Endodermal cell (in vitro differentiated cells): ENCODE measurements at regions not wholly inside any gene's neighbourhood (a gene's known extent, or its start where the extent isn't known, plus 50 kb on each side); places are given as distances from the start of the nearest gene placed in this dataset.

Experiments used
- DNase-seq: peaks from one replicate; pipeline ENCODE4 v3.0.0-alpha.2; 2017
- H3K27ac ChIP-seq: 2 replicates; pipeline ENCODE4 v1.5.1; 2013; ENCODE audit warnings: mild to moderate bottlenecking, low read depth, low read length, moderate library complexity
- H3K27me3 ChIP-seq: 2 replicates; pipeline ENCODE4 v1.6.1; 2013; ENCODE audit warnings: mild to moderate bottlenecking, low read length, moderate library complexity; ENCODE audit not compliant: insufficient read depth, control insufficient read depth, poor library complexity, severe bottlenecking
- H3K36me3 ChIP-seq: 2 replicates; pipeline ENCODE4 v1.7.0; 2013; ENCODE audit warnings: mild to moderate bottlenecking, low read length, moderate library complexity; ENCODE audit not compliant: control insufficient read depth, insufficient read depth
- H3K4me1 ChIP-seq: one replicate; pipeline ENCODE4 v1.7.0; 2013; ENCODE audit warnings: low read length; ENCODE audit not compliant: control insufficient read depth, insufficient read depth
- H3K4me3 ChIP-seq: 2 replicates; pipeline ENCODE4 v1.5.1; 2013; ENCODE audit warnings: mild to moderate bottlenecking, low read length, moderate library complexity
- H3K9ac ChIP-seq: 2 replicates; pipeline ENCODE4 v1.6.1; 2013; ENCODE audit warnings: mild to moderate bottlenecking, low read length, moderate library complexity; ENCODE audit not compliant: poor library complexity, severe bottlenecking; ENCODE audit errors: extremely low read depth
- H3K9me3 ChIP-seq: 2 replicates; pipeline ENCODE4 v1.6.1; 2013; ENCODE audit warnings: mild to moderate bottlenecking, low read length, moderate library complexity; ENCODE audit not compliant: control insufficient read depth
- H3K27ac Mint-ChIP-seq: 2 replicates; pipeline ENCODE4 v1.8.0; 2020; ENCODE audit warnings: mixed read lengths
- H3K27me3 Mint-ChIP-seq: 2 replicates; pipeline ENCODE4 v1.8.0; 2021; ENCODE audit warnings: mild to moderate bottlenecking, mixed read lengths; ENCODE audit not compliant: insufficient read depth
- H3K36me3 Mint-ChIP-seq: 2 replicates; pipeline ENCODE4 v1.8.0; 2020; ENCODE audit warnings: low read depth, mixed read lengths
- H3K4me1 Mint-ChIP-seq: 2 replicates; pipeline ENCODE4 v1.8.0; 2020; ENCODE audit warnings: mixed read lengths
- H3K4me3 Mint-ChIP-seq: 2 replicates; pipeline ENCODE4 v1.8.0; 2020; ENCODE audit warnings: mild to moderate bottlenecking, moderate library complexity, mixed read lengths
- H3K9me3 Mint-ChIP-seq: 2 replicates; pipeline ENCODE4 v1.8.0; 2020; ENCODE audit warnings: mild to moderate bottlenecking, mixed read lengths
- WGBS, 2 experiments: methylation state at CpG; one replicate each; pipeline versions ENCODE4 v1.1.5 to v1.1.7; 2013; ENCODE audit warnings: missing lambda C conversion rate in 2 of 2, mixed read lengths in 1 of 2; ENCODE audit not compliant: insufficient coverage in 1 of 2, insufficient read length in 1 of 2; 5-methylcytosine and 5-hydroxymethylcytosine counted together
- TF ChIP-seq, protein P1 (sequence below): fragments of 200-600 bp; sonication (generic); conservative IDR thresholded peaks from 2 replicates; pipeline ENCODE4 v1.5.0; 2021; ENCODE audit warnings: antibody characterized with exemption, mild to moderate bottlenecking

DNA sequence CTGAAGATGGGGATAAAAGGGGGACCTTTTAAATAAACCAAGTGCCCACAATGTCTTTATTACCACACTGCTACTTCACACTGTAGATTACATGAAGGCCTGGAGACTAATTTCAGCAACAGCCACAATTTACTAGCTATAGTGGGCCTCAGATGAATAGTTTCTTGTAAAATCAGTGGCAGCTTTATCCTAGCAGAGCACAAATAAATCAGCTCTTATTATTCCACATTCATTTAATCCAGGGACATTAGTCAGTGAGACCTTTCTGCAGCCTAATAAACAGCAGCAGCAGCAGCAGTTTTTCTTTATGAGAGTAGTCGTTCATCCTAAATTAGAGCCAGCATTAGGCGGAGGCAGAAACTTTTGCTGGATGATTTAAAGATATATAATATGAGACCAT, 542.3 kb downstream of the PSAT1 start:
- Histone ChIP-seq H3K27ac (no peak overlapping the region), H3K9ac (no peak overlapping the region), H3K27me3 (no peaks in the 10 kb centered on the region), H3K4me1 (no peaks in the 10 kb centered on the region), H3K36me3 (no peaks in the 10 kb centered on the region), H3K4me3 (no peak overlapping the region), H3K9me3 (peaks cover 13% of the 10 kb centered on the region)
- DNase-seq, result no peak
- Mint-ChIP-seq H3K9me3 (peaks cover 15% of the 10 kb centered on the region), H3K27ac (no peak overlapping the region), H3K36me3 (no peaks in the 10 kb centered on the region), H3K4me1 (no peaks in the 10 kb centered on the region), H3K4me3 (no peak overlapping the region), H3K27me3 (no peaks in the 10 kb centered on the region)
- 92 to 100% methylated on average over 2 of the region's 2 CpGs for WGBS, 2 experiments
- TF ChIP-seq, protein P1, sequence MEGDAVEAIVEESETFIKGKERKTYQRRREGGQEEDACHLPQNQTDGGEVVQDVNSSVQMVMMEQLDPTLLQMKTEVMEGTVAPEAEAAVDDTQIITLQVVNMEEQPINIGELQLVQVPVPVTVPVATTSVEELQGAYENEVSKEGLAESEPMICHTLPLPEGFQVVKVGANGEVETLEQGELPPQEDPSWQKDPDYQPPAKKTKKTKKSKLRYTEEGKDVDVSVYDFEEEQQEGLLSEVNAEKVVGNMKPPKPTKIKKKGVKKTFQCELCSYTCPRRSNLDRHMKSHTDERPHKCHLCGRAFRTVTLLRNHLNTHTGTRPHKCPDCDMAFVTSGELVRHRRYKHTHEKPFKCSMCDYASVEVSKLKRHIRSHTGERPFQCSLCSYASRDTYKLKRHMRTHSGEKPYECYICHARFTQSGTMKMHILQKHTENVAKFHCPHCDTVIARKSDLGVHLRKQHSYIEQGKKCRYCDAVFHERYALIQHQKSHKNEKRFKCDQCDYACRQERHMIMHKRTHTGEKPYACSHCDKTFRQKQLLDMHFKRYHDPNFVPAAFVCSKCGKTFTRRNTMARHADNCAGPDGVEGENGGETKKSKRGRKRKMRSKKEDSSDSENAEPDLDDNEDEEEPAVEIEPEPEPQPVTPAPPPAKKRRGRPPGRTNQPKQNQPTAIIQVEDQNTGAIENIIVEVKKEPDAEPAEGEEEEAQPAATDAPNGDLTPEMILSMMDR, result no peak

DNA sequence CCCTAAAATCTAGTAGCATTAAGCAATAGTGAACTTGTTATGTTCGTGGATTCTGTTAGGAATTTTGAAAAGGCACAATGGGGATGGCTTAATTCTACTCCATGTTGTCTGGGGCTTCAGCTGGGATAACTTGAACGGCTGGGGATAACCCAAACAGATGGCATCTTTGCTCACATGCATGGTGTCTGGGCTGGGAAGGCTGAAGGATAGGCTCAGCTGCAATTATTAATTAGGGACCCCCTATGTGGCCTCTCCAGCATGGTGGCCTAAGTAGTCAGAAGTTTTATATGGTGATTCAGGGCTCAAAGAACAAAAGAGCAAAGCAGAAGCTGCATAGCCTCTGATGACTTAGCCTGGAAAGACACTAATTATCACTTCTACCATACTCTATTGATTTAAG, 551.1 kb downstream of the PSAT1 start:
- Histone ChIP-seq H3K4me1 (no peaks in the 10 kb centered on the region), H3K9ac (no peak overlapping the region), H3K9me3 (peaks cover 14% of the 10 kb centered on the region), H3K4me3 (no peak overlapping the region), H3K36me3 (no peaks in the 10 kb centered on the region), H3K27ac (no peak overlapping the region), H3K27me3 (no peaks in the 10 kb centered on the region)
- TF ChIP-seq, protein P1, result no peak
- no peak for DNase-seq
- H3K27me3 Mint-ChIP-seq, result no peaks in the 10 kb centered on the region
- H3K27ac Mint-ChIP-seq, result no peak overlapping the region
- H3K36me3 Mint-ChIP-seq, result no peaks in the 10 kb centered on the region
- H3K4me1 Mint-ChIP-seq, result peaks cover 19% of the 10 kb centered on the region
- H3K4me3 Mint-ChIP-seq, result no peak overlapping the region
- H3K9me3 Mint-ChIP-seq, result peaks cover 16% of the 10 kb centered on the region
- 86 to 89% methylated on average over 1 to 2 of the region's 2 CpGs for WGBS, 2 experiments

DNA sequence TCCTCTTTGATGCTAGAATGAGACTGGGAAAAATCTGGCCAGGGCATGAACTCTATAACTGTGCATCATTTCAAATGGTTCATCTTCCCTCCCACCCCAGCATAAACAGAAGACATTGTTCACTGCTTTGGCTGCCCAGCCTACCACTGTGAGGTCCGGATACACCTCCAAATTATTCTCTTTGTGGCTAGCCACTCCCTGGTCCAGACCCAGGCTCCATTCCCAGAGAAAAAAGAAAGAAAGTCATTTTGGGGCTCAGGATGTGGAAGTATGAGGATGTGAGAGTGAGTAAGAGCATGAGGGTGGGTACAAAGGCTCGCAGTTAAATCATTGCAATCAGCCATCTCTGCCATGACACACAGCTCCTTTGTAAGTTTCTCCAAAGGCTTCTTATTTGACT, 559.2 kb downstream of the PSAT1 start:
- H3K9me3 Mint-ChIP-seq, result no peaks in the 10 kb centered on the region
- no peak overlapping the region for H3K4me3 Mint-ChIP-seq
- Histone ChIP-seq H3K27ac (no peak overlapping the region), H3K9ac (no peak overlapping the region), H3K27me3 (no peaks in the 10 kb centered on the region), H3K4me1 (peaks cover 4% of the 10 kb centered on the region), H3K9me3 (no peaks in the 10 kb centered on the region), H3K36me3 (no peaks in the 10 kb centered on the region), H3K4me3 (no peak overlapping the region)
- peaks cover 37% of the 10 kb centered on the region for H3K4me1 Mint-ChIP-seq
- 91% methylated on average over 2 of the region's 2 CpGs; no CpG with 5 or more reads in 1 of the 2 experiments for WGBS, 2 experiments
- no peaks in the 10 kb centered on the region for H3K36me3 Mint-ChIP-seq
- no peak overlapping the region for H3K27ac Mint-ChIP-seq
- no peaks in the 10 kb centered on the region for H3K27me3 Mint-ChIP-seq
- TF ChIP-seq, protein P1, result no peak
- no peak for DNase-seq
